ENCODE measurements at regions not wholly inside any gene's neighbourhood (a gene's known extent, or its start where the extent isn't known, plus 50 kb on each side); places are given as distances from the start of the nearest gene placed in this dataset.

- DNase-seq: no peak
Observed at GRCh38 chr18:6659963-6660725, 69.4 kb upstream of the ARHGAP28 start.

DNA sequence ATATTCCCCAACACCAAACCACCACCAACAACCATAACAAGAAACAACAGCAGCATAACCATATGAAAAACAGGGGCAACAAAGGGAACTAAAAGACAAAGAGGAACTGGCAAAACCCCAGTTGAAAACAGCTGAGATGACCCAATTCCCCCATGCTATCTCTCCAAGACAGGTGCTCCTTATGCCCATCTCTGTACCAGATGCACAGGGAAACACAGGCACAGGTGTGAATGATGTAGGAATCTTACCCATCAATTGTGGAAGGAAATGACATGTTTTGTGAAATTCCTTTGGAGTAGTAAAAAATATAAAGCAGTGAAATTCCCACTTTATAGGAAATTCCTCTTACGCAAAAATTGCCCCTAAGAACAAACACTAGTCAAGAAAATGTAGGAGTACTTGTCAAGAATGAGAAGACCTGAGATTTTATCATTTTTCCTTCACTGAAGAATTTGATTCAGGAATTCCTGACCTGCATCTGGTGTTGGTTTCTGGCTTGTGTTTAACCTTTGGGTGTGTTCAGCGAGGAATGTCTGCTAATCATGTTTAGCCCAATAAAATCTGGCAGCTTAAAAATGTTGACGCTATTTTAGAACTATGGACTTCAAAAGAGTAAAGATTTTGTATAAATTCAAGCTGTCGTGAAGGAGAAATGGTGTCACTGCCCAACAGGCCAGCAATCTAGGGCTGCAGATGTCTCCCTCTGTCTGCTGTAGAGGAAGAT, 67.7 kb upstream of the ARHGAP28 start:
- no peak for DNase-seq

DNA sequence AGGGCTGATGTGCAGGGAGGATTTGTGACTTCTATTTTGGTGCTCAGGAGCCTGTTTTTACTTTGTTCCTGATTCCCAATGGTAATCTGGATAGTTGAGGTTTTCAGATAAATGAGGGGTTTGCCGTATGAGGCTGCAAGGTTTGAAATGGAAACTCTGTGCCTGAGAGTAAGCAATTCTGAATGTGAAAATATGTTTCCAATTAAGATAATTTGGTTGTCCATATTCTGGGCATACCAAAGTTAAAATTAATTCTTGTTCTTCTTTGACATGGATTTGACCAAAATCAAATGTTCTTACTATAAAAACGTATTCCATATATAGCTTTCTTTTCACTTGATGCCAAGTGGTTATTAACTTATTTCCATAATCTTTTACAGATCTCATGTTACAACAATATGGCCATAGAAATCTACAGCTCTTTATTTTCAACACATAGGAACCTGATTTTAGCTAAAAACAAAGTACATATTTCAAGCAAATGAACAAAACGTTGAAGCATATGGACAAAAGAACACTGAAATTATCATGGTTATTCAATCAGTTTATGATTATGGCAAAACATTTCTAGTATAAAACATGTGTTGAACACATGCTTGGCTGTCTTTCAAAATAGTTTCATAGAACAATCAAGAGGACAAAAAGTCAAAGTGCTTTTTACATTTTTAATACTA, 63.4 kb upstream of the ARHGAP28 start:
- DNase-seq: no peak

GRCh38 chr18:6668836-6669235, 60.7 kb upstream of the ARHGAP28 start:
- no peak for DNase-seq

- DNase-seq: no peak
Observed at GRCh38 chr18:6672821-6673308, 56.7 kb upstream of the ARHGAP28 start.

- DNase-seq: no peak
Observed at GRCh38 chr18:6677086-6677485, 52.4 kb upstream of the ARHGAP28 start.

DNA sequence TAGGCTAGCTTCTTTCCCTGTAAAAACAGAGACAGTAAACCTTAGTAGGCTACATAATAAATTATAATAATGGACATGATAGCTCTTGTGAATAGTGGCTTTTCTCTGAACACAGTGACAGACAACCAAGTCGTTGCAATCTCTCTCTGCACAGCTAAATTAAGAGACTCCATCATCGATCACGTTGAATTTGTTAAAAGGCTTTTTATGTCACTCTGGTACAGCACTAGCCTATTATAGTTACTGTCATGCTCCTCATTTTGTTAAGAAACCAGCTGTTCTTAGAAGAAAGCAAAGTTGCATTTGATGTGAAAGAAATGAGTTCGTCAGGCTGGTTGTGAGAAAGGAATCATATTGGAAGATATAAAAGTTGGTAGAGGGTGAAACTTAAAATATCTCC, 50.3 kb upstream of the ARHGAP28 start:
- no peak for DNase-seq
